ENCODE measurements at regions not wholly inside any gene's neighbourhood (a gene's known extent, or its start where the extent isn't known, plus 50 kb on each side); places are given as distances from the start of the nearest gene placed in this dataset.

DNA sequence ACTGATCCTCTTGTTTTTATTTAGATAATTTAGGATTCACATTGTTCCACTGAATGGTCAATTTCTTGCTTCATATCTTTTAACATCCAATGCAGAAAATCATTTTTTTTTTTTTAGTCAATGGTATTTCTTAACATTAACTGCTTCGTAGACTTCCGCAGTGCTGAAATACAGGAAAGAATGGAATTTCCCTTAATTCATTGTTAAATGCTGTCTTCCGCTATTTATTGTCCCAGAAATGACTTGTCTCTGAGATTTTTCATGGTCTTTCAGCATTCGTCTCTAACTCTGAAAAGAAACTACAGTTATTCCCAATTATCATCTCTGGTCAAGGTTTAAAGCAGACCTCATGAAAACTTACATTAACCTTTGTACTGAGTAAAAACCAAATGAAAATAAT, 1029.1 kb upstream of the MANEA start:
- FAIRE-seq (no peak), DNase-seq (ENCODE audit: low spot score) (no peak), ATAC-seq (no peak)
- no peak overlapping the region for H3K27ac ChIP-seq (ENCODE audit: extremely low read length, insufficient read depth, low read length)
- H3K4me2 ChIP-seq (ENCODE audit: low read depth, low read length) = no peak overlapping the region
- H3K9ac ChIP-seq (ENCODE audit: insufficient read depth, low read depth, low read length) = no peak overlapping the region
- H3K36me3 ChIP-seq (replicated peaks in 1 of 2; ENCODE audit: control insufficient read depth in 1 of 2, insufficient read depth in 2 of 2, low read length in 2 of 2) = no peaks in the 10 kb centered on the region
- intact Hi-C loops (cut with micrococcal nuclease; ENCODE audit: unreplicated experiment) (no loop called here), in situ Hi-C loops (cut with HindIII; ENCODE audit: extremely low pct_ligation_motif_present, low pct_unique_long_range_greater_than_20kb) (no loop called here)
- no peaks in the 10 kb centered on the region for H3K27me3 ChIP-seq (ENCODE audit: control insufficient read depth in 1 of 2, insufficient read depth in 2 of 2, low read length in 2 of 2)
- no peaks in the 10 kb centered on the region for H3K9me3 ChIP-seq (ENCODE audit: low read length)
- TF ChIP-seq ZNF337 (CRISPR knock-in tag; IDR thresholded peaks at IDR 0.05; ENCODE audit: borderline replicate concordance, low read depth) (no peak), HCFC1 (IDR thresholded peaks at IDR 0.05; ENCODE audit: low read depth, low read length) (no peak), CC2D1A (CRISPR knock-in tag; IDR thresholded peaks at IDR 0.05) (no peak), HOXA9 (CRISPR knock-in tag; IDR thresholded peaks at IDR 0.05; ENCODE audit: borderline replicate concordance) (no peak), TEAD2 (CRISPR knock-in tag; IDR thresholded peaks at IDR 0.05) (no peak), HNF4G (IDR thresholded peaks at IDR 0.05; ENCODE audit: borderline replicate concordance, low read depth, low read length) (no peak), HNF4G (CRISPR knock-in tag; IDR thresholded peaks at IDR 0.05; ENCODE audit: borderline replicate concordance, low read depth) (no peak), NFIB (CRISPR knock-in tag; IDR thresholded peaks at IDR 0.05; ENCODE audit: borderline replicate concordance) (no peak)
- ChIA-PET CTCF (ENCODE audit: low intra/inter-chr PET ratio, low total read pairs) (no interaction called here), POLR2A (no interaction called here)
- H3K4me3 ChIP-seq (replicated peaks in 1 of 3; ENCODE audit: insufficient read depth in 1 of 3, low read depth in 2 of 3, low read length in 3 of 3) = no peak overlapping the region
- BruUV-seq (replicated peaks) = no TSS peak
- no peaks in the 10 kb centered on the region for H3K4me1 ChIP-seq (ENCODE audit: insufficient read depth, low read length)
- no peaks in the 10 kb centered on the region for H4K20me1 ChIP-seq (ENCODE audit: insufficient read depth, low read length)
- H2AFZ ChIP-seq (ENCODE audit: low read length) = no peak overlapping the region
- no peaks in the 10 kb centered on the region for H3K79me2 ChIP-seq (ENCODE audit: insufficient read depth, low read length)
- 36% methylated on average over 4 of the region's 4 CpGs for WGBS (ENCODE audit: low lambda C conversion rate)

DNA sequence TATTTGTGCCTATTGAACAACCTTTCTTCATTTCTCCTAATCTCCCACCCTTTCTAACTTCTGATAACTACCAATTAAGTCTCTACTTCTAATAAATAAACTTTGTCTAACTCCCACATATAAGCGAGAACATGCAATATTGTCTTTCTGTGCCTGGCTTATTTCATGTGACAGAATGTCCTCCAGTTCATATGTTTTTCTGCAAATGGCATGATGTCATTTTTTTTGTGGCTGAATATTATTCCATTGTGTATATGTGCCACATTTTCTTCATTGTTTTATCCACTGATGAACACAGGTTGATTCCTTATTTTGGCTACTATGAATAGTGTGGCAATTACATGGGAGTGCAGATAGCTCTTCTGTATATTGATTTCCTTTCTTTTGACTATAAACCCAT, 1041.5 kb upstream of the MANEA start:
- H3K9me3 ChIP-seq (ENCODE audit: low read length) = no peaks in the 10 kb centered on the region; the same call in 1 of the 2 replicates
- no peak overlapping the region for H3K9ac ChIP-seq (ENCODE audit: insufficient read depth, low read depth, low read length)
- H3K4me3 ChIP-seq (replicated peaks in 1 of 3; ENCODE audit: insufficient read depth in 1 of 3, low read depth in 2 of 3, low read length in 3 of 3) = no peak overlapping the region
- 35% methylated on average over 1 of the region's 1 CpG for WGBS (ENCODE audit: low lambda C conversion rate)
- H3K36me3 ChIP-seq (replicated peaks in 1 of 2; ENCODE audit: control insufficient read depth in 1 of 2, insufficient read depth in 2 of 2, low read length in 2 of 2) = no peaks in the 10 kb centered on the region
- no peaks in the 10 kb centered on the region for H3K27me3 ChIP-seq (ENCODE audit: control insufficient read depth in 1 of 2, insufficient read depth in 2 of 2, low read length in 2 of 2)
- no peak for FAIRE-seq
- H4K20me1 ChIP-seq (ENCODE audit: insufficient read depth, low read length) = no peaks in the 10 kb centered on the region
- H2AFZ ChIP-seq (ENCODE audit: low read length) = no peak overlapping the region
- ATAC-seq = no peak
- in situ Hi-C loops (cut with HindIII; ENCODE audit: extremely low pct_ligation_motif_present, low pct_unique_long_range_greater_than_20kb) (no loop called here), intact Hi-C loops (cut with micrococcal nuclease; ENCODE audit: unreplicated experiment) (no loop called here)
- ChIA-PET CTCF (ENCODE audit: low intra/inter-chr PET ratio, low total read pairs) (no interaction called here), POLR2A (no interaction called here)
- no peaks in the 10 kb centered on the region for H3K79me2 ChIP-seq (ENCODE audit: insufficient read depth, low read length)
- BruUV-seq (replicated peaks) = no TSS peak
- DNase-seq (ENCODE audit: low spot score) = no peak
- H3K4me1 ChIP-seq (ENCODE audit: insufficient read depth, low read length) = no peaks in the 10 kb centered on the region
- TF ChIP-seq ZIK1 (CRISPR knock-in tag; IDR thresholded peaks at IDR 0.05; ENCODE audit: borderline replicate concordance, low read depth) (no peak), ZNF558 (CRISPR knock-in tag; IDR thresholded peaks at IDR 0.05; ENCODE audit: borderline replicate concordance) (no peak), ATF7 (IDR thresholded peaks at IDR 0.05) (peak; percentile 70), ATF7 (CRISPR knock-in tag; IDR thresholded peaks at IDR 0.05) (no peak), ZNF101 (CRISPR knock-in tag; IDR thresholded peaks at IDR 0.05; ENCODE audit: borderline replicate concordance, low read depth) (no peak), NFYB (CRISPR knock-in tag; IDR thresholded peaks at IDR 0.05) (no peak)
- H3K4me2 ChIP-seq (ENCODE audit: low read depth, low read length) = no peak overlapping the region
- H3K27ac ChIP-seq (ENCODE audit: extremely low read length, insufficient read depth, low read length) = no peak overlapping the region

Data from HepG2 (cell line).